Hepatocyte (in vitro differentiated cells): ENCODE measurements at regions not wholly inside any gene's neighbourhood (a gene's known extent, or its start where the extent isn't known, plus 50 kb on each side); places are given as distances from the start of the nearest gene placed in this dataset.

ENCODE experiments used
- DNase-seq: peaks from one replicate; pipeline ENCODE4 v3.0.0-alpha.2; 2016; ENCODE audit warnings: low spot score
- H2AFZ ChIP-seq: fragments of 200-600 bp; sonication (generic); 2 replicates; pipeline ENCODE4 v1.6.0; 2016; ENCODE audit warnings: antibody characterized with exemption, mild to moderate bottlenecking
- H3K27ac ChIP-seq: fragments of 200-600 bp; sonication (generic); 2 replicates; pipeline ENCODE4 v1.5.1; 2016; ENCODE audit warnings: mild to moderate bottlenecking
- H3K27me3 ChIP-seq: fragments of 200-600 bp; sonication (generic); 2 replicates; pipeline ENCODE4 v1.6.1; 2016
- H3K36me3 ChIP-seq: fragments of 200-600 bp; sonication (generic); replicated peaks from 2 replicates; pipeline ENCODE4 v1.5.1; 2016; ENCODE audit warnings: low read depth; ENCODE audit not compliant: insufficient read depth
- H3K4me1 ChIP-seq: fragments of 200-600 bp; sonication (generic); 2 replicates; pipeline ENCODE4 v1.5.1; 2016; ENCODE audit warnings: mild to moderate bottlenecking, moderate library complexity; ENCODE audit not compliant: insufficient read depth
- H3K4me2 ChIP-seq: fragments of 200-600 bp; sonication (generic); 2 replicates; pipeline ENCODE4 v1.6.0; 2016
- H3K4me3 ChIP-seq: fragments of 200-600 bp; sonication (generic); 2 replicates; pipeline ENCODE4 v1.5.1; 2016; ENCODE audit warnings: mild to moderate bottlenecking
- H3K79me2 ChIP-seq: fragments of 200-600 bp; sonication (generic); 2 replicates; pipeline ENCODE4 v1.6.0; 2017; ENCODE audit warnings: mild to moderate bottlenecking
- H3K9me2 ChIP-seq: fragments of 200-600 bp; sonication (generic); replicated peaks from 2 replicates; pipeline ENCODE4 v1.6.0; 2017; ENCODE audit warnings: mild to moderate bottlenecking; ENCODE audit not compliant: insufficient read depth
- H3K9me3 ChIP-seq: fragments of 200-600 bp; sonication (generic); 2 replicates; pipeline ENCODE4 v1.5.1; 2016; ENCODE audit warnings: low read depth, mild to moderate bottlenecking
- H4K20me1 ChIP-seq: fragments of 200-600 bp; sonication (generic); 2 replicates; pipeline ENCODE4 v1.6.0; 2016; ENCODE audit warnings: mild to moderate bottlenecking; ENCODE audit not compliant: insufficient read depth, poor library complexity, severe bottlenecking
- CTCF ChIP-seq: fragments of 200-600 bp; sonication (generic); IDR thresholded peaks from 2 replicates; pipeline ENCODE4 v1.5.1; 2016; ENCODE audit warnings: antibody characterized with exemption, mild to moderate bottlenecking; ENCODE audit not compliant: poor library complexity
- EZH2 ChIP-seq: fragments of 200-600 bp; sonication (generic); IDR thresholded peaks from 2 replicates; pipeline ENCODE4 v1.6.1; 2016; ENCODE audit warnings: antibody characterized with exemption, mild to moderate bottlenecking, borderline replicate concordance
- EZH2phosphoT487 ChIP-seq: fragments of 200-600 bp; sonication (generic); IDR thresholded peaks from one replicate; pipeline ENCODE4 v1.6.1; 2018; ENCODE audit warnings: antibody characterized with exemption, mild to moderate bottlenecking, low read depth, moderate library complexity; ENCODE audit not compliant: unreplicated experiment, severe bottlenecking
- WGBS: methylation state at CpG from one replicate; pipeline ENCODE4 v1.1.6; 2016; ENCODE audit warnings: low lambda C conversion rate; ENCODE audit errors: missing lambda C conversion rate; 5-methylcytosine and 5-hydroxymethylcytosine counted together

GRCh38 chr2:173545364-173545763 lies 190.7 kb downstream of the CDCA7 start:
- Histone ChIP-seq H3K4me1 (peaks cover 9% of the 10 kb centered on the region), H4K20me1 (no peaks in the 10 kb centered on the region), H3K9me2 (no peaks in the 10 kb centered on the region), H3K36me3 (no peaks in the 10 kb centered on the region), H3K9me3 (no peaks in the 10 kb centered on the region), H3K27me3 (no peaks in the 10 kb centered on the region), H2AFZ (no peak overlapping the region), H3K27ac (peak overlapping the region; percentile 70), H3K79me2 (no peaks in the 10 kb centered on the region), H3K4me2 (peak overlapping the region; percentile 3), H3K4me3 (no peak overlapping the region)
- WGBS, result 64% methylated on average over 3 of the region's 3 CpGs
- TF ChIP-seq EZH2phosphoT487 (no peak), CTCF (no peak), EZH2 (no peak)
- no peak for DNase-seq

DNA sequence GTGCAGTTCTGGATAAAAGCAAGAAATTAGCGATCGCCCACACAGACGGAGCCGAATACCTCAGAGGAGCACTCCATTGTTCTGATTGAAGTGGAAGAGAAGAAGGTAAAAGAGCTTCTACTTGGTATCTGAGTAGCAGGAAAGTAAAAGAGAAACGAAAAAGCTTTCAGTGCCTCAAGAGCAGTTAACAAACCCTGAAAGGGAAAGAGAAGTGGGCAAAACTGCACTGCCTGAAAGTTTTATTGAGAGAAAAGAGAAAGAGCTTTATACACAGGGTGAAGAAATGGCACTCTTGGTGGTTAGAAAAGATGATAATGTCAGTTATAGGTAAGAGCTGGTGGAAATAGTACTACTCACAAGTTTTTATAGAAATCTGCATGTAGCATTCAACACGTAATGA lies 192.8 kb downstream of the CDCA7 start:
- no peak overlapping the region for H3K4me3 ChIP-seq

GRCh38 chr2:173550143-173550542 lies 195.5 kb downstream of the CDCA7 start:
- no peaks in the 10 kb centered on the region for H3K27me3 ChIP-seq
- DNase-seq, result no peak
- H3K9me2 ChIP-seq, result no peaks in the 10 kb centered on the region
- H3K9me3 ChIP-seq, result no peaks in the 10 kb centered on the region
- no peaks in the 10 kb centered on the region for H4K20me1 ChIP-seq
- no peak overlapping the region for H3K27ac ChIP-seq
- H3K4me2 ChIP-seq, result no peak overlapping the region
- no peak overlapping the region for H3K4me3 ChIP-seq
- TF ChIP-seq EZH2phosphoT487, result no peak
- no peak for TF ChIP-seq CTCF
- TF ChIP-seq EZH2, result no peak
- no peaks in the 10 kb centered on the region for H3K79me2 ChIP-seq
- H3K36me3 ChIP-seq, result no peaks in the 10 kb centered on the region
- WGBS, result 61% methylated on average over 1 of the region's 1 CpG
- no peak overlapping the region for H2AFZ ChIP-seq
- peaks cover 9% of the 10 kb centered on the region for H3K4me1 ChIP-seq

More for the DNA sequence above, 192.8 kb downstream of the CDCA7 start:
- Histone ChIP-seq H3K79me2 (no peaks in the 10 kb centered on the region), H3K4me1 (peaks cover 9% of the 10 kb centered on the region), H3K27ac (no peak overlapping the region), H3K27me3 (no peaks in the 10 kb centered on the region), H3K9me2 (no peaks in the 10 kb centered on the region), H4K20me1 (no peaks in the 10 kb centered on the region), H3K36me3 (no peaks in the 10 kb centered on the region), H2AFZ (no peak overlapping the region), H3K9me3 (no peaks in the 10 kb centered on the region), H3K4me2 (no peak overlapping the region)
- TF ChIP-seq EZH2phosphoT487 (no peak), EZH2 (no peak), CTCF (no peak)
- WGBS, result 93% methylated on average over 6 of the region's 6 CpGs
- no peak for DNase-seq

DNA sequence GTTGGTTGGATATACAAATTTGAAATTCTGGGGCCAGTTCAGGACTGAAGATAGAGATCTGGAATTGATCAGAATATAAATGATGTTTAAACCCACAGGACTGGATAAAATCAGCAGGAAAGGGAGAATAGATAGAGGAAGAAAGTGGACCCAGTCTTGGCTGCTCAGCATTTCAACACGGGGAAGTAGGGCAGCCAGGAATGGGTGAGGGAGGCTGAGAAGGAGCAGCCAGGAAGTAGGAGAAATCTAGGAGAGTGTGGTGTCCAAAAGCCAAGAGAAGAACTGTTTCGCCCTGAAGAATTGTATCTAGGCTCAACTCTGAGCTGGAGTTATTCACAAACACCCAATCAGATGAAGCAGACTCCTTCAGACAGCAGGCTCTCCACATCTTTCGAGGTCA lies 197.9 kb downstream of the CDCA7 start:
- 60% methylated on average over 3 of the region's 3 CpGs for WGBS

More for the DNA sequence above, 197.9 kb downstream of the CDCA7 start:
- no peaks in the 10 kb centered on the region for H3K79me2 ChIP-seq
- no peaks in the 10 kb centered on the region for H3K9me3 ChIP-seq
- H4K20me1 ChIP-seq, result no peaks in the 10 kb centered on the region
- no peaks in the 10 kb centered on the region for H3K9me2 ChIP-seq
- H3K27ac ChIP-seq, result no peak overlapping the region
- TF ChIP-seq CTCF (no peak), EZH2phosphoT487 (no peak), EZH2 (no peak)
- no peak overlapping the region for H3K4me3 ChIP-seq
- DNase-seq, result no peak
- no peaks in the 10 kb centered on the region for H3K27me3 ChIP-seq
- no peak overlapping the region for H2AFZ ChIP-seq
- no peaks in the 10 kb centered on the region for H3K4me1 ChIP-seq
- H3K36me3 ChIP-seq, result no peaks in the 10 kb centered on the region
- no peak overlapping the region for H3K4me2 ChIP-seq
